ENCODE measurements at regions not wholly inside any gene's neighbourhood (a gene's known extent, or its start where the extent isn't known, plus 50 kb on each side); places are given as distances from the start of the nearest gene placed in this dataset.
"Not testable (repeated sequence)": the region's sequence is repeated elsewhere in the genome, so short reads cannot be mapped to it uniquely, and the experiment has no call there.

DNA sequence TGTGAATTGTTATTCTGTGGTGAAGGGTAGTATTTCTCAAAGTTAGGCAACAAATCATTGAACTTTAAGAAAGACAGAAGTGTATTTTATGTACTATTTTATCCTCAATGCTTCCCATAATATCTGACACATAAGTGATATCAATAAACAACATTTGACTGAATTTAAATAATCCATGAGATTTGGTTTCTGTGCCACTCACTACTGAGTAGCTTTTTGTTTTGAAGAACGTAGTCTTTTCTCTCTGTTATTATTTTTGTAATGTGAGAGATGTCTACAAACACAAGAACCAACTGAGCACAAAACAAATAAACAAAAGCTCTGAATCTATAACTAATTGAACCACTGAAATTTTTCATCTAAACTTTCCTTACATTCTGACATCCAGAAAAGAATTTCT lies 401.2 kb downstream of the CHL1 start:
- TF ChIP-seq, protein P1, sequence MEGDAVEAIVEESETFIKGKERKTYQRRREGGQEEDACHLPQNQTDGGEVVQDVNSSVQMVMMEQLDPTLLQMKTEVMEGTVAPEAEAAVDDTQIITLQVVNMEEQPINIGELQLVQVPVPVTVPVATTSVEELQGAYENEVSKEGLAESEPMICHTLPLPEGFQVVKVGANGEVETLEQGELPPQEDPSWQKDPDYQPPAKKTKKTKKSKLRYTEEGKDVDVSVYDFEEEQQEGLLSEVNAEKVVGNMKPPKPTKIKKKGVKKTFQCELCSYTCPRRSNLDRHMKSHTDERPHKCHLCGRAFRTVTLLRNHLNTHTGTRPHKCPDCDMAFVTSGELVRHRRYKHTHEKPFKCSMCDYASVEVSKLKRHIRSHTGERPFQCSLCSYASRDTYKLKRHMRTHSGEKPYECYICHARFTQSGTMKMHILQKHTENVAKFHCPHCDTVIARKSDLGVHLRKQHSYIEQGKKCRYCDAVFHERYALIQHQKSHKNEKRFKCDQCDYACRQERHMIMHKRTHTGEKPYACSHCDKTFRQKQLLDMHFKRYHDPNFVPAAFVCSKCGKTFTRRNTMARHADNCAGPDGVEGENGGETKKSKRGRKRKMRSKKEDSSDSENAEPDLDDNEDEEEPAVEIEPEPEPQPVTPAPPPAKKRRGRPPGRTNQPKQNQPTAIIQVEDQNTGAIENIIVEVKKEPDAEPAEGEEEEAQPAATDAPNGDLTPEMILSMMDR (conservative IDR thresholded peaks at IDR 0.05): not testable (repeated sequence)
- TF ChIP-seq EZH2 (IDR thresholded peaks at IDR 0.05; ENCODE audit: low read depth): not testable (repeated sequence)
